HCT116 (cell line): ENCODE measurements at regions not wholly inside any gene's neighbourhood (a gene's known extent, or its start where the extent isn't known, plus 50 kb on each side); places are given as distances from the start of the nearest gene placed in this dataset.

Source experiments
- ATAC-seq: fragments of 200-7000 bp; cut with Tn5 transposase; 2 replicates; pipeline ENCODE4 v1.9.1; 2020; ENCODE audit warnings: mild to moderate bottlenecking, moderate library complexity
- BruUV-seq: library from RNA; stranded (reverse); fragments of 400-500 nt; replicated peaks from 2 replicates; lab custom pipeline; 2021; lab: Mats Ljungman, UMichigan
- CTCF ChIA-PET: fragments of 300-600 bp; sonication (Branson Sonifier 250); formaldehyde crosslinking; loops from one replicate; lab custom pipeline; 2021; ENCODE audit warnings: antibody characterized with exemption; lab: Charles Lee
- POLR2A ChIA-PET: fragments of 300-600, 350-600 bp; sonication (Branson Sonifier 250); formaldehyde crosslinking; loops from one replicate; lab custom pipeline; 2021; ENCODE audit warnings: antibody characterized with exemption; lab: Charles Lee
- RAD21 ChIA-PET, 2 experiments: fragments of 300-600 bp; sonication (Branson Sonifier 250); formaldehyde crosslinking; loops; one replicate each; lab custom pipeline; 2023; ENCODE audit warnings: low total read pairs in 2 of 2; ENCODE audit not compliant: uncharacterized antibody in 2 of 2, unreplicated experiment in 2 of 2, low non-redundant PET in 1 of 2; lab: Charles Lee
- DNase-seq: peaks from one replicate; pipeline ENCODE4 v3.0.0-alpha.2; 2010; ENCODE audit warnings: low read depth, low spot score
- H2AFZ ChIP-seq: fragments of 200-600 bp; shearing (Covaris generic), sonication (generic); 2 replicates; pipeline ENCODE4 v1.6.1; 2017; ENCODE audit warnings: low read depth, mixed run types, mixed read lengths, antibody characterized with exemption, low read length; ENCODE audit not compliant: poor library complexity, severe bottlenecking
- H3K27ac ChIP-seq: 2 replicates; pipeline ENCODE4 v1.5.1; 2012; ENCODE audit warnings: low read depth, low read length
- H3K27me3 ChIP-seq: fragments of 200-600 bp; sonication (generic); 2 replicates; pipeline ENCODE4 v1.6.1; 2016; ENCODE audit warnings: mixed run types, low read length, mixed read lengths; ENCODE audit not compliant: insufficient read depth
- H3K36me3 ChIP-seq, 2 experiments: fragments of 200-500 bp in 1 of 2; fragments of 200-600 bp in 1 of 2; sonication (Bioruptor generic) in 1 of 2; sonication (generic) in 1 of 2; 2 replicates each; pipeline versions ENCODE4 v1.5.1 to v1.6.1; 2014 to 2016; ENCODE audit warnings: low read length in 2 of 2, inconsistent platforms in 1 of 2, mixed read lengths in 1 of 2, mixed run types in 1 of 2; ENCODE audit not compliant: insufficient read depth in 2 of 2, control insufficient read depth in 1 of 2
- H3K4me1 ChIP-seq, 2 experiments: fragments of 200-600 bp in 1 of 2; sonication (generic) in 1 of 2; 2 replicates each; pipeline versions ENCODE4 v1.5.1 to v1.6.1; 2012 to 2017; ENCODE audit warnings: low read length in 2 of 2, inconsistent platforms in 1 of 2, mild to moderate bottlenecking in 1 of 2, mixed read lengths in 1 of 2, mixed run types in 1 of 2, moderate library complexity in 1 of 2; ENCODE audit not compliant: insufficient read depth in 2 of 2, control insufficient read depth in 1 of 2
- H3K4me2 ChIP-seq: fragments of 200-600 bp; sonication (generic); 2 replicates; pipeline ENCODE4 v1.6.1; 2017; ENCODE audit warnings: mixed run types, low read length, mixed read lengths
- H3K4me3 ChIP-seq, 2 experiments: fragments of 200-600 bp in 1 of 2; sonication (generic) in 1 of 2; replicated peaks in 1 of 2; 2 replicates each; pipeline ENCODE4 v1.5.1; 2011 to 2016; ENCODE audit warnings: low read length in 2 of 2, control low read depth in 1 of 2, low read depth in 1 of 2, mild to moderate bottlenecking in 1 of 2, mixed read lengths in 1 of 2, mixed run types in 1 of 2
- H3K79me2 ChIP-seq: fragments of 200-600 bp; sonication (generic); 2 replicates; pipeline ENCODE4 v1.6.1; 2017; ENCODE audit warnings: mild to moderate bottlenecking, mixed run types, low read length, moderate library complexity, mixed read lengths; ENCODE audit not compliant: insufficient read depth
- H3K9ac ChIP-seq: fragments of 200-600 bp; sonication (generic); 2 replicates; pipeline ENCODE4 v1.6.1; 2016; ENCODE audit warnings: low read length, mixed read lengths
- H3K9me2 ChIP-seq: fragments of 200-600 bp; sonication (generic), shearing (Covaris generic); 2 replicates; pipeline ENCODE4 v1.6.1; 2017; ENCODE audit warnings: mixed run types, mild to moderate bottlenecking, moderate library complexity; ENCODE audit not compliant: insufficient read depth
- H3K9me3 ChIP-seq, 2 experiments: fragments of 200-500 bp in 1 of 2; fragments of 200-600 bp in 1 of 2; sonication (Bioruptor generic) in 1 of 2; sonication (generic) in 1 of 2; 2 replicates each; pipeline ENCODE4 v1.6.1; 2014 to 2017; ENCODE audit warnings: low read length in 2 of 2, mixed read lengths in 2 of 2, inconsistent platforms in 1 of 2, low read depth in 1 of 2, mild to moderate bottlenecking in 1 of 2, mixed run types in 1 of 2, moderate library complexity in 1 of 2; ENCODE audit not compliant: control insufficient read depth in 1 of 2, insufficient read depth in 1 of 2
- H4K20me1 ChIP-seq: fragments of 200-600 bp; sonication (generic), shearing (Covaris generic); 2 replicates; pipeline ENCODE4 v1.6.1; 2017; ENCODE audit warnings: mixed run types, mild to moderate bottlenecking, moderate library complexity; ENCODE audit not compliant: insufficient read depth
- ATF3 ChIP-seq: IDR thresholded peaks from 2 replicates; pipeline ENCODE4 v1.6.1; 2012
- CBX3 ChIP-seq: IDR thresholded peaks from 2 replicates; pipeline ENCODE4 v1.6.1; 2012; ENCODE audit warnings: low read depth
- CEBPB ChIP-seq: IDR thresholded peaks from 2 replicates; pipeline ENCODE4 v1.6.1; 2012; ENCODE audit warnings: low read depth
- CTCF ChIP-seq, 3 experiments: fragments of 200-600 bp in 1 of 3; sonication (generic) in 1 of 3; IDR thresholded peaks in 2 of 3; conservative IDR thresholded peaks in 1 of 3; 2 replicates each; pipeline ENCODE4 v1.5.1; 2012 to 2017; ENCODE audit warnings: low read depth in 2 of 3, low read length in 2 of 3, antibody characterized with exemption in 1 of 3, borderline replicate concordance in 1 of 3, control low read depth in 1 of 3, mild to moderate bottlenecking in 1 of 3, mixed read lengths in 1 of 3, mixed run types in 1 of 3, moderate library complexity in 1 of 3; ENCODE audit not compliant: insufficient read depth in 1 of 3
- EGR1 ChIP-seq: IDR thresholded peaks from 2 replicates; pipeline ENCODE4 v1.6.1; 2012; ENCODE audit warnings: low read depth
- ELF1 ChIP-seq: IDR thresholded peaks from 2 replicates; pipeline ENCODE4 v1.6.1; 2012; ENCODE audit warnings: low read depth, borderline replicate concordance
- EZH2phosphoT487 ChIP-seq: fragments of 200-600 bp; IDR thresholded peaks from 2 replicates; pipeline ENCODE4 v1.6.1; 2018; ENCODE audit warnings: antibody characterized with exemption, borderline replicate concordance
- JUND ChIP-seq: IDR thresholded peaks from 2 replicates; pipeline ENCODE4 v1.6.1; 2012
- POLR2A ChIP-seq: IDR thresholded peaks from 2 replicates; pipeline ENCODE4 v1.7.0; 2011; ENCODE audit warnings: borderline replicate concordance; ENCODE audit not compliant: insufficient read depth, insufficient read length; ENCODE audit errors: extremely low read depth
- POLR2AphosphoS5 ChIP-seq: IDR thresholded peaks from 2 replicates; pipeline ENCODE4 v1.6.1; 2011; ENCODE audit warnings: mild to moderate bottlenecking, low read depth, low read length, moderate library complexity
- RAD21 ChIP-seq: IDR thresholded peaks from 2 replicates; pipeline ENCODE4 v1.6.1; 2012; ENCODE audit warnings: low read depth, mild to moderate bottlenecking
- REST ChIP-seq: IDR thresholded peaks from 2 replicates; pipeline ENCODE4 v1.6.1; 2012; ENCODE audit warnings: low read depth
- SIN3A ChIP-seq: IDR thresholded peaks from 2 replicates; pipeline ENCODE4 v1.6.1; 2012; ENCODE audit warnings: low read depth
- SP1 ChIP-seq: IDR thresholded peaks from 2 replicates; pipeline ENCODE4 v1.6.1; 2012; ENCODE audit warnings: low read depth
- SRF ChIP-seq: IDR thresholded peaks from 2 replicates; pipeline ENCODE4 v1.6.1; 2012; ENCODE audit warnings: low read depth
- TCF7L2 ChIP-seq: IDR thresholded peaks from 2 replicates; pipeline ENCODE4 v1.7.0; 2011; ENCODE audit warnings: borderline replicate concordance, inconsistent platforms; ENCODE audit not compliant: insufficient read depth, insufficient read length; ENCODE audit errors: extremely low read depth
- YY1 ChIP-seq: IDR thresholded peaks from 2 replicates; pipeline ENCODE4 v1.6.1; 2011; ENCODE audit warnings: low read length, low read depth, moderate library complexity, mild to moderate bottlenecking; ENCODE audit not compliant: insufficient replicate concordance; ENCODE audit errors: extremely low read depth
- ZFX ChIP-seq: fragments of 450-650 bp; IDR thresholded peaks from 2 replicates; pipeline ENCODE4 v1.6.1; 2017
- intact Hi-C: fragments of 100-400 bp; cut with micrococcal nuclease; formaldehyde crosslinking; loops from 2 replicates; pipeline ENCODE4 v1.10.0; 2022

- DNase-seq = no peak
- RAD21 ChIA-PET = no interaction called here
- no peaks in the 10 kb centered on the region for H3K36me3 ChIP-seq
- TF ChIP-seq ZFX = no peak
- no peak for TF ChIP-seq EZH2phosphoT487
- no peak for TF ChIP-seq JUND
- TF ChIP-seq RAD21 = no peak
- TF ChIP-seq SIN3A = no peak
- TF ChIP-seq REST = no peak
- no peak for TF ChIP-seq SP1
- TF ChIP-seq TCF7L2 = no peak
- no peak for TF ChIP-seq YY1
- TF ChIP-seq EGR1 = no peak
- no peak for TF ChIP-seq CTCF (IDR thresholded peaks at IDR 0.05 in 2 of 3, conservative IDR thresholded peaks at IDR 0.05 in 1 of 3; ENCODE audit: borderline replicate concordance in 1 of 3, insufficient read depth in 1 of 3, low read depth in 2 of 3, low read length in 2 of 3)
- TF ChIP-seq CBX3 = no peak
- TF ChIP-seq CEBPB = no peak
- TF ChIP-seq POLR2A = no peak
- TF ChIP-seq POLR2AphosphoS5 = no peak
- TF ChIP-seq ELF1 = no peak
- TF ChIP-seq ATF3 = no peak
- no peak for TF ChIP-seq SRF
- TF ChIP-seq, all 23 proteins: peak for 0
- H3K27ac ChIP-seq = no peak overlapping the region
- intact Hi-C loops = loop anchor here (5.0 kb wide), 1 partner anchor 349 kb away; the partner anchor contains the start of gene TLN2
- H3K4me1 ChIP-seq = peaks cover 11 to 40% of the 10 kb centered on the region in 2 experiments
- no peaks in the 10 kb centered on the region for H3K79me2 ChIP-seq
- no TSS peak for BruUV-seq
- CTCF ChIA-PET = interaction anchor here (1.2 to 2.5 kb wide), 4 partner anchors 13 to 487 kb away, joined by 3 to 11 read pairs (median 4); no protein-coding TSS in a partner anchor
- no peak overlapping the region for H2AFZ ChIP-seq
- POLR2A ChIA-PET = no interaction called here
- H3K9me2 ChIP-seq = no peaks in the 10 kb centered on the region
- no peak overlapping the region for H3K4me2 ChIP-seq
- H3K4me3 ChIP-seq = no peak overlapping the region
- H3K9me3 ChIP-seq = no peaks in the 10 kb centered on the region
- no peaks in the 10 kb centered on the region for H4K20me1 ChIP-seq
- no peak for ATAC-seq
- no peaks in the 10 kb centered on the region for H3K27me3 ChIP-seq
- H3K9ac ChIP-seq = no peak overlapping the region
Observed at GRCh38 chr15:62741106-62741505, 301.4 kb upstream of the TPM1 start.
